Left lobe of liver (tissue), 2 donors: ENCODE measurements at regions not wholly inside any gene's neighbourhood (a gene's known extent, or its start where the extent isn't known, plus 50 kb on each side); places are given as distances from the start of the nearest gene placed in this dataset.
"Not testable (repeated sequence)": the region's sequence is repeated elsewhere in the genome, so short reads cannot be mapped to it uniquely, and the experiment has no call there.

Source experiments
- ATAC-seq: fragments of 200-7000 bp; cut with Tn5 transposase; one replicate; pipeline ENCODE4 v1.9.1; 2020; ENCODE audit warnings: mild to moderate bottlenecking, moderate library complexity
- DNase-seq: peaks from one replicate; pipeline ENCODE4 v3.0.0-alpha.2; 2020; ENCODE audit warnings: low spot score
- donor health status: DM: no; HTN: no; CAD: no; lungs with moderate emphysema.
- donor health status: DM: no; HTN: yes; CAD: no.

DNA sequence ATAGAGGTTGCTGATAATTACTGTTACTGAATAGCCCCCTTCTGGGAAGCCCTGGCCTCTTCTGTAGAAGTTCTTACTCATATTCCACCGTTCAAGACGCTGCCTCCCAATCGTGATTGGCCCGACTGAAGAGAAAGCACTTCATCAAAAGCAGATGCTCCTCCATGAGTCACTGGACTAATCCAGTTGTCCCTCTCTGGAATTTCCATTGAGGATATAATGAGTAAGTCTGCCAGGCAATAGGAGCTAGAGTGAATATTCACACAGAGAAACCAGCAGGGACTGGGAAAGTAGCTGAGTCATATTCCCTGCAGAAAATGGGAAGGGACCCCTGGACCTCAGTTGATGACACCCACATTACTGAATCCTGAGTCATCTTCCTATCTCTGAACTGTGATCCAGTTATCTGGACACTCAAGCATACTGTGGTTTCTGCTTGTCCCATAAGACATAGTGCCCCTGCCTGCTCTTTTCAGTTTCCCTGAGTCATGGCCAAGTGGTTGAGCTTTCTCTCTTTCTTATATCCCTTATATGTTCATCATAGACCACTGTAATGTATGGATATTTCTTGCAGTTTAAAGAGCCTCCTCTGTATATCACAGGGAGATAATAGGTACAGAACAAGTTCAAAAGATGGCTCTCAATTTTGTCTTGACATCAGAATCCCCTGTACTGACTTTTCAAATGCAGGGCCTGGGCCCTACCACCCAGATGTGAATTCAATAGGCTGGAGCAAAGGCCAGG lies 151.2 kb upstream of the CDIN1 start:
- DNase-seq = no peak
- ATAC-seq = no peak

DNA sequence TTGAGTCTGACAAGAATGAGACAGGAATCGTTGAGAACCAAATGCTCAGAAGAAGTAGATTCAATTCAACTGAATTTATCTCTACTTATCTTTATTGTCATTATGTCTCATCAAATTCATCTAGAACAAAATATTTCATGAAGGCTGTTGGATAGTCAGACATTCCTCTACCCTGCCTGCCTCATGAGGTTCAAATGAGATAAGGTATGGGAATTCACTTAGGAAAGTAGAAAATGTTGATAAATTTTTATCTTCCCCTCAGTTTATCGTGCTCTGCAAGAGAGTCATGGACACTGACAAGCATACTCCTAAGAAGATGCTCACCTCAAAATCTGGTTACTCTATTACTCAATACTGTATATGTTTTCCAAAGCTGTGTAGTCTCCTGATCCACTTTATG lies 149.7 kb upstream of the CDIN1 start:
- ATAC-seq = no peak
- DNase-seq = no peak

DNA sequence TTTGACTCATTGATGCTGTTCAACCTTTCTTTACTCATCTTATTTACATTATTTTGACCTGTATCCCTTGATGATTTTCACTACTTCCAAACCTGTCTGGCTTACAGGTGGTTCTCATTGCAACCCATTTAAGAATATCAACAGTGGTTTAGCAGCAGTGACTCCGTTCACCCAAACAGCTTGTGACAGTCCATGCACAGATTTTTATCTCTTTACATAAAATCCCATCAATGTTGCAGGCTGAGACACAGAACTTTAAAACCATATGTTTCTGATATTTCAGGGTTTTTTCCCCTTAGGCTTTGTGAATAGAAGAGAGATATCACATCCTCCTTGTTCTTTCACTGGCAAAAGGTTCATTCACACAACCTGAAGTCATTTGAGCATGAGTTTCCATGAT lies 149.1 kb upstream of the CDIN1 start:
- DNase-seq = no peak
- no peak for ATAC-seq

DNA sequence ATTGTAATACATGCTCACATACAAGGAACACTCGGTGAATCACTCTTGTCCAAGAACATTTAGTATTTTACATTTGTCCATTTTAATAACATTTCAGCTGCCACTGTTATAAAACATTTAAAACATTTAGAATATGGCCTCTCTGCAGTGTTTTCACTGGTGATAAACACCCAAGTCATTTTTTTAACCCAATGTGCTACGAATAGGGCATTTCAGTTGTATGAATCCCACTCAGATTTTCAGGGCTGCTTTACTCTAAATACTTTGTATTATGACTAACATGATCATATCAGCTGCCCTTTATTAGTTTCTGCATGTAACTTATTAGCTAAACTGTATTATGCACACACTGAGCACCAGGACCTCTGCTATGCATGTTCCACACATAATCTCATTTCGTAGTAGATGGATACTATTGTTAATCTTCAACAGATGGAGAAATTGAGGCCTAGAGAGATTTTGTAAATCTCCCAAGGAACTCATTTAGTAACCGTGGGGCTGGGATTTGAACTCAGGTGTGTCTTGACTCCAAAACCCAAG lies 148.6 kb upstream of the CDIN1 start:
- no peak for ATAC-seq
- no peak for DNase-seq

DNA sequence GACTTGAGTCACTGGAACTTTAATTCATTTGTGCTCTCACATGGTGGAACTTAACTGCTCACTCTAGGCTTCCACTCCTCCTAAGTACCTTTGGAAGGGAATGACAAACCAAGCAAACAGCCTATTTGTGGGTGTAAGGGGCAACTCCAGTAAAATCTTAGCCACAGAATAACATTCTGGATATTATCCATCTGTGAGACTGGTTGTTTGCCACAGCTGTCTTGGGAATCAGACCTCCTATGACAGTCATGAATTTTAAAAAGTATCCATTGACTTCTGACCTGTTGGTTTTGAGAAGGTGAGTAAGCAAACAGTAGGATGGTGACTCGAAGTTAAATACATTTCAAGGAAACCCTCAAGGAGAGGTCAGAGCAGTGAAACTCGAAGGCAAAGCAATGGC lies 147.3 kb upstream of the CDIN1 start:
- no peak for DNase-seq
- ATAC-seq = no peak

DNA sequence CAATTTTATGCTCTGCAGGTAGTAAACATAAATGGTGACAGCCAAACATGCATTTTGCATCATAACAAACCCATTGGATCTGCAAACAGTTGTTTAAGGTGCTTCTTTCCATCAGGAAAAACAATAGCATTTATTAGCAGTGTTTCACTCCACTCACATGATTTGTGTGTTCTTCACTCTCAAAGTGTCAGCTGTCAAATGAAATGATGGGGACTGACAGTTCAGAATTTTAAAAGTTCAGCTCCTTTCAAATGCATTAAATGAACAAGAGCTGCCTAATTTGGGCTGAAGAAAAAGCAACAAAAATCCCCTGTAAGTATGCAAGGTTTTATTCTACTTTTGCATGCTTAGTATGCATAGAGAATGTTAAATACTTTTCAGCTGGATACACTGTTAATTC lies 145.2 kb upstream of the CDIN1 start:
- DNase-seq (no peak), ATAC-seq (no peak)

DNA sequence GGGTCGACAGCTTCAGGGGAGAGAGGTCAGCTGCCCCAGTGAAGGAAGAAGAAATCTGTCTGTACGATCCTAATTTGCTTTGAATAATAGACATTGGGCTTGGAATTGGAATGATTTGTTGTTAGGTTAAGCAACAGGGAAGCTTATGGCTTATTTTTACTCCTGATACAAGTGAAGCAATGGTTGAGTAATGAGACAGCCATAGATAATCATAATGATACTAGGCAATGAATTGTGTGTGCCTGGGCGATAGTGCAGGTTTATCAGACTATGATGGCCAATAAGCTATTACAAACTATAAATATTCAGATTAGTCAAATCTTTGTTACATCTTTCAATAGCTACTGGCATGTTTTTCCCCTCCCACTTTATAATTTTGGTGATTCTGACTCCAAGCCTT lies 140.9 kb upstream of the CDIN1 start:
- ATAC-seq (no peak), DNase-seq (no peak)

DNA sequence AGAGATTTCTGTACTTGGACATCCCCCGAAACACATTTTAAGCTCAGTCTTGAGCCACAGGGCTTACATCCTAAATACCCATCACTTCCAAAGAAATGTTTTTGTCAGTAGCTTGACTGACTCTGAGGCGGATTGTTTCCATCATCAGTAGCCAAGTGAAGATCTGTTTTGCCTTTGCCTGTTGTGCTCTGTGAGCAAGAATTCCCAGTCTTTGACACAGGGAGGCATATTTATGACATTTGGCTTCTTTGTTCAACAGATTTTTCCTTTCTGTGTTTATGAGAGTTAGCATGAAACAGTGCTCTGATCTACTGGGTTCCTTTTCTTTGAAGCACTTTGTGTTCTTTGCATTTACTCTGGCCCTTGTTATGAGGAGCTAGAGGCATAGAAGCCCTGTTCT lies 132.1 kb upstream of the CDIN1 start:
- ATAC-seq = no peak
- no peak for DNase-seq

DNA sequence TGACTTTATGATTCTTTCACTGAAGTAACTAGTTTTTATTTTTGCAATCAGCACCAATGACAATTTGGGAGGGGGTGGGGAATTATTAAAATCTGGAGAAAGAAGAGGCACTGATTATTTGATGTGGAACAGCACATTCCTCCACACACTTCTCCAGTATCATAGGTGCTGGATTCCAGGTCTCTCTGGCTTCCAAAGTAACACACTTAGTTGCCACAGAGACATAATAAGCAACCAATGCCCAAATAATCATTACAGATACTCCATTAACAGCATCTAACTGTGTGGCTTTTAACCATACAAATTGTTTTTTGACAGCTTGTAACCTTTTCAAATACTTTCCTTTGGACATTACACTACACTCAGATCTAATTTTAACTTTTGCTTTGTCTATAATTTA lies 131.0 kb upstream of the CDIN1 start:
- ATAC-seq = no peak
- no peak for DNase-seq

DNA sequence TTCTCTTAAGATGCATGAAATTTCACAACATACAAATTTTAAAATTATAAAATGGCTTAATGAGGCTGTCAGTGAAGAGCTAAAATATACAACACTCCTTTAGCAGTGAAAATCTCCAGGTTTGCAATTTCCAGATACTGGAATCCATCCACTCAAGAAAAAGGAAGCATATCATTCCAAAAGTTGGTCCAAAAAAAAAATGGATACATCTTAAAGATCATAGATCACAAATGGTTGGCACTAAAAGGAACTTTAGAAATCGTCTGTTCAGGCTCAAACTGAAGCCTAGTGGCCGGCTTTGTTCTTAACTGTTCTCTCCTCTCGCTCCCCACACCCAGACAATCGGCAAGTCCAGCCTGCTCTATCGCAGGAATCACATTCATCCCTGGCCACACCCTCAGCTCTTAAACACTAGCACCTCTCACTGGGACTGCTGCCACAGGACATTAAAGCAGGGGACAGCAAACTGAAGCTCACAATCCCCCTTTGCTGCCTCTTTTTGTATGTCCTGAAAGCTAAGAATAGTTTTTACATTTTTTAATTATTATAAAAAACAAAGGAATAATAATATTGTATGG lies 130.3 kb upstream of the CDIN1 start:
- no peak for DNase-seq
- no peak for ATAC-seq

DNA sequence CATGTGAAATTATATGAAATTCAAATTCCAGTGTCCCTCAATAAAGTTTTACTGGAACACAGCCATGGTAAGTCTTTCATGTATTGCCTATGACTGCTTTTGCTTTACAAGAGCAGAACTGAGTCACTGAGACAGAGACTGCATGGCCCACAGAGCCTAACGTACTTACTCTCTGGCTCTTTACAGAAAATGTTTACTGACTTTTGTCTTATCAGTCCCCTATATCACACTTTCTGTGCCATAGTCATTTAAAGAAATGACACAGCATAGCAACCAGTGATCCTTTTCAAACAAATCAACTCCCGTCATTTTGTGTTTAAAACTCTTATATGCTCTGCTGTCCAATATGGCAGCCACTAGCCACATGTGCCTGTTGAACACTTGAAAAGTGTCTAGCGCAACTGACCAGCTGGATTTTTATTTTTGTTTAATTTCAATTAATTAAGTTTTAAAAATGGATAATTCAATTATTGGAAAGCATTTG lies 129.7 kb upstream of the CDIN1 start:
- no peak for DNase-seq
- ATAC-seq = no peak

DNA sequence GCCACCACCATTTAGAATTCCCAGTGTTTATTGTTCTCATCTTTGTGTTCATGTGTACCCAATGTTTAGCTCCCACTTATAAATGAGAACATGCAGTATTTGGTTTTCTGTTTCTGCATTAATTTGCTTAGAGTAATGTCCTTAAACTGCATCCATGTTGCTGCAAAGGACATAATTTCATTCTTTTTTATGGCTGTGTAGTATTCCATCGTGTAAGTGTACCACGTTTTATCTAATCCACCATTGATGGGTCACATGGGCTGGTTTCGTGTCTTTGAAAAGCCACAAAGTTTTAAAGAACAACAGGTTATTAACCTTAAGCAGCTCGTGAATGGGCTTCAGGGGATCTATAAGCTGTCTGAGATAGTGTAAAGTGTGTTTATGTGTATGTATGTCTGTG lies 125.2 kb upstream of the CDIN1 start:
- not testable (repeated sequence) for ATAC-seq, DNase-seq

DNA sequence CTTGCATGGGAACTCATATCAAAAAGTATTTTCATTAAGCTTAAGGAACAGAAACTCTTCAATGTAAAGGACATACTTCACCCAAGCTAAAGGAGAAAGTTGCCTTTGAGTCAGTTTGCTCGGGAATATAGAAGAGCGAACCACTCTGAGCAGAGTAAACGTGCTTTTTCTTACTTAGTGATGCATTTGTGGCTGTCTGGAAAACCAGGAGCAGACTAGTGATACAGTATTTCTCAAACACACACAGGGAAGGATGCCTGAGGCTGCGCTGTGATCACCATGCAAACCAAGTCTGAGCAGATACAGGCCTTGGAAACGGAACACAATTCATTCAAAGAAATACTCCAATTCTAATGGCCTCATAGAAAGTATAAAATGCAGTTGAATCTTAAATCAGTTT lies 121.0 kb upstream of the CDIN1 start:
- ATAC-seq = no peak

DNA sequence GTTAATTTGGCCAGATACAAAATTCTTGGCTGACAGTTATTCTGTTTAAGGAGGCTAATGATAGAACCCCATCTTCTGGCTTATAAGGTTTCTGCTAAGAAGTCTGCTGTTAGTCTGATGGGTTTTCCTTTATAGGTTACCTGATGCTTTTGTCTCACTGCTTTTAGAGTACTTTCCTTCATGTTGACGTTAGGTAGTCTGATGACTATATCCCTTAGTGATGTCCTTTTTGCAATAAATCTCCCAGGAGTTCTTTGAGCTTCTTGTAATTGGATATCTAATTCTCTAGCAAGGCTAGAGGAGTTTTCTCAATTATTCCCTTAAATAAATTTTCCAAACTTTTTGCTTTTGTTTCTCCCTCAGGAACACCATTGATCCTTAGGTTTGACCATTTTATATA lies 114.1 kb upstream of the CDIN1 start:
- DNase-seq (no peak), ATAC-seq (no peak)

More for the DNA sequence above, 121.0 kb upstream of the CDIN1 start:
- DNase-seq = no peak

DNA sequence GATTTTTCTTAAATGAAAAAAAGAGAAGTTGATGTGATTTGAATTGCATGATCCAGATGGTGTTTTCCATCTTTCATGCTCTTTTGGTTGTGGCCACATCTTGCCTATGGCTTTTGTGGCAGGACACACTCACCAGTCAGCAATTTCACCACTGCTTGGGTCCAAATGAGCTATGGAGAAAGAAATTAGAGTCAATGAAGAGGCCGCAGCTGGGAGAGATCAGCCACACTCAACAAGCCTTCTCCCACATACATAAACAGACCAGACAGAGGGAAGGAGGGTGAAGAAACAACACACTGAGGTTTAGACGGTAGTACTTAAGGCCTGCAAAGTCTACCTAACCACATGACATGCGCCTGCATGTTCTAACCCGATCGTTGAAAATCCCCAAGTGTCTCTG lies 110.7 kb upstream of the CDIN1 start:
- ATAC-seq (no peak), DNase-seq (no peak)

DNA sequence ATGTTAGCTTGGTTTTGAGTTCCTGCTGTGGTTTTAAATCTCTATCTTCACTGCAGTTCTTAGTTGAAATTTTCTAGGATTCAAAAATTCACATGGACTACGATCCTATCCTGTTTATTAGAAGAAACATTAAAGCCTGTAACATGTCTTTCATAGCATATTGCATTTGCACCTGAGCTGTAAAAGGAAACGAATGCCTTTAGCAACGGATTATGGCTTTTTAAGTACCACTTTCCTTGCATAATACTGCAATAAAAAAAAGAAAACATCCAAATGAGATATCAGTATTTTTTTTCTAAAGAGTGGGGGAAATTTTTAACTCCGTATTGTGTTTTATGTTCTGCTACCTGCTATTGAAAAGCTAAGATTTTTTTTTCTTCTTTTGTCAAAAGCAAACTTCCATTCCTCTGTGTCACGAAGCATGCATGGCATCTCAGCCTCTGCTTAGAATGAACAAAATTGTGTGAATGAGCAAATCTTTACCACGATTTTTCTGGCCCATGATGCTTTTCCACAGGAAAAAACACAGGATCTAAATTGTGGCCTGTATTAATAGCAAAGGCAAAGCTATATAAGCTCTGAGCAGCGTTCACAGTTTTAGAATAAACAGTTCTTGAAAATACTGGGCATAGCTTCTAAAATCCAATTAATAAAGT lies 110.0 kb upstream of the CDIN1 start:
- DNase-seq (no peak), ATAC-seq (no peak)

DNA sequence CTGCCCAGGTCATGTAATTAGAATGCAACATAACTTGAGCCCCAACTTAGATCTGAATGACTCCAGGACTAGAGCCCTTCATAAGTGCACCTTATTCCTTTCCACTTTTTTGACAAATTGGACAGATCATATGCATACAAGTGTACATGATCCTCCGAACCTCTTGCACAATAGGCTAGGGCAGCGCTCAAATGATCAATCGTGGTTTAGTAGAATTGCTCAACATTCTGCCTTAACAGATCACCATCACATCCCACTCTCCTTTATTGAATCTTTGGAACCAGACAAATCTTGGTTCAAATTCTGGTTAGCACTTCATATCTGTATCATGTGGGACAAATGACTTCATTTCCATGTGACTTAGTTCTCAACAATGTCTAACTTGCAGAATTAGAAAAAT lies 106.8 kb upstream of the CDIN1 start:
- DNase-seq (no peak), ATAC-seq (no peak)

DNA sequence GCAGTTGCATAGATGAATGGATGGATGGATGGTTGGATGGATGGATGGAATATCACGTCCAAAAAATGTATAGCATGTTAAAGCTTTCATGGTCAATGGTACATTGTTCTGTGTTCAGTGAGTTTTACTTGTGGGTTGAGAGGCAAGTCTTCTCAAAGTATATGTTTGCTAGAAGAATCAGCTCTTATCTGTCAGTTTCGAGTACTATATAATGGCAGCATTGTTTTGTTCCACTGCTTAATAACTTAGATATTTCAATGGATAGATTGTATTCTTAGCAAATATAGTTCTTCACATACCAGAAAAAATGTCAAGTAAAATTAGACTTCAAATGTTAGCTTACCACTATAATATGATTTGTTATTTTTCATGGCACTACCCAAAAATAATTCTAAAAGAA lies 100.9 kb upstream of the CDIN1 start:
- no peak for DNase-seq
- no peak for ATAC-seq

DNA sequence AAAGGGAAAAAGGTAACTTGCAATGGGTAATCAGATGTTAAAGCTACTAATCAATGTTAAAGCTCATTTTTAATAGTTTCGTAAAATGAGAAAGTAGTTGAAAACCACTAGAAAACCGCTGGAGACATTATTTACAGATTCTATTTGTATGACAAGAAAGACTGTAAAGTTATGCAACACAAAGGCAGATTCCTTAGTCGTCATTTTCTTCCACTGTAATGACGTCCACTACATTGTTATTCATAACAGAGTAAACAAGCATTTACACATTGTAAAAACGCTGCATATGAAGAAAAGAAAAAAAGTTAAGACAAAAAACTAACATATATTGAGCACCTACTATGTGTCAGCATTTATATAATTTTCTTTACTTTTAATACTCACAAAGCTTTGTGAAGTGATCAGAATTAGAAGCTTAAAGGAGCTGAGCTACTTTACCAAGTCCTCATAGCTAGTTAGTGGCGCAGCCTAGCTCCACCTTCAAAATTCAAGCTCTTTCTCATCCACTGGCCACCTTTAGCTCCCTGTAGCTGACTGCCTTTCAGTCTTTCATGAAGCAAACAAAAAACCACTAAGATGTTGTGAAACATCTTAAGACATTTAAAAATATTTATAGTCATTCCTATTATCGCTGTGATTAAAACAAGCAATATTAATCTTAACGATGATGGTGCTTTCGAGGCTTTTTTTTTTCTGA lies 100.1 kb upstream of the CDIN1 start:
- no peak for DNase-seq
- no peak for ATAC-seq

DNA sequence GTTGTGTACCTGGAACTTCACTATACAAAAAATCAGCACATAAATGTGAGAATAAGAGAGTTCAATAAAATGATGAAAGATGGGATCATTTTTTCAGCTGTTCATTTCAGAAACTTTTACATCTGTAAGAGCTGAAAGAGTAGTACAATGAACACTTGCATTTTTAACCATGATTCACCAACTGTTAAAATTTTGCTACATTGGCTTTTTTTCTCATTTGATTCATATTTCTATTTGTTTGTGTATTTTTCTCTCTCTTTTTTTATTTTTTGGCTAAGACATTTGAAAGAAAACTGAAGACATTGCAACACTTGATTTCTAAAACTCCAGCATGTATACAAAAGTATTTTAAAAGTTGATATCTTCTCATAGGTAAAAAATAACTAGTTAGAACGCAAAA lies 98.3 kb upstream of the CDIN1 start:
- ATAC-seq = no peak
- no peak for DNase-seq

DNA sequence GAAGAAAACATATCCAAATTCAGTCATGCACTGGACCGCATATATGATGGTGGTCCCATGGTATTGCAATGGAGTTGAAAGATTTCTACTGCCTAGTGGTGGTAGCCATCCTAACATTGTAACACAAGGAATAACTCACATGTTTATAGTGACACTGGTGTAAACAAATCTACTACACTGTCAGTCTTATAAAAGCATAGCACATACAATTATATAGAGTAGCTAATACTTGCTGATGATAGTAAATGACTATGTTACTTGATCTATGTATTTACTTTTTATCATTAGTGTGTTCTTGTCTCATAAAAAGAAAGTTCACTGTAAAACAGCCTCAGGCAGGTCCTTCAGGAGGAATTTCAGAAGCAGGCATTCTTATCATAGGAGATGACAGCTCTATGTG lies 96.0 kb upstream of the CDIN1 start:
- ATAC-seq (no peak), DNase-seq (no peak)
